MCF 10A (cell line): ENCODE measurements at regions not wholly inside any gene's neighbourhood (a gene's known extent, or its start where the extent isn't known, plus 50 kb on each side); places are given as distances from the start of the nearest gene placed in this dataset.
"Not testable (repeated sequence)": the region's sequence is repeated elsewhere in the genome, so short reads cannot be mapped to it uniquely, and the experiment has no call there.

Experiments
- BruUV-seq: library from RNA; stranded (reverse); fragments of 400-500 nt; replicated peaks from 2 replicates; lab custom pipeline; 2021; lab: Mats Ljungman, UMichigan
- CTCF ChIA-PET: fragments of 300-600 bp; sonication (Branson Sonifier 250); formaldehyde crosslinking; extraction: SDS; loops from one replicate; lab custom pipeline; 2021; ENCODE audit warnings: antibody characterized with exemption, inconsistent platforms; lab: Yijun Ruan, JAX
- POLR2A ChIA-PET: fragments of 300-600, 350-650 bp; sonication (Branson Sonifier 250); formaldehyde crosslinking; extraction: SDS; loops from one replicate; lab custom pipeline; 2020; ENCODE audit warnings: antibody characterized with exemption, inconsistent platforms; lab: Yijun Ruan, JAX
- DNase-seq: peaks from one replicate; pipeline ENCODE4 v3.0.0-alpha.2; 2018; ENCODE audit not compliant: unreplicated experiment
- H3K27ac Mint-ChIP-seq: one replicate; pipeline ENCODE4 v1.8.0; 2022; ENCODE audit warnings: mild to moderate bottlenecking, low read depth, mixed read lengths; ENCODE audit not compliant: unreplicated experiment
- H3K27me3 Mint-ChIP-seq: one replicate; pipeline ENCODE4 v1.8.0; 2022; ENCODE audit warnings: mixed read lengths; ENCODE audit not compliant: insufficient read depth, unreplicated experiment
- H3K36me3 Mint-ChIP-seq: one replicate; pipeline ENCODE4 v1.8.0; 2022; ENCODE audit warnings: mild to moderate bottlenecking, moderate library complexity, mixed read lengths; ENCODE audit not compliant: insufficient read depth, unreplicated experiment
- H3K4me1 Mint-ChIP-seq: one replicate; pipeline ENCODE4 v1.8.0; 2022; ENCODE audit warnings: mixed read lengths; ENCODE audit not compliant: insufficient read depth, unreplicated experiment
- H3K4me3 Mint-ChIP-seq: one replicate; pipeline ENCODE4 v1.8.0; 2022; ENCODE audit warnings: mild to moderate bottlenecking, moderate library complexity, mixed read lengths; ENCODE audit not compliant: unreplicated experiment
- H3K9me3 Mint-ChIP-seq: one replicate; pipeline ENCODE4 v1.8.0; 2022; ENCODE audit warnings: mixed read lengths; ENCODE audit not compliant: unreplicated experiment
- CTCF ChIP-seq: fragments of 200-600 bp; IDR thresholded peaks from one replicate; pipeline ENCODE4 v1.8.0; 2022; ENCODE audit warnings: antibody characterized with exemption, mild to moderate bottlenecking; ENCODE audit not compliant: unreplicated experiment
- intact Hi-C: fragments of 100-400 bp; cut with micrococcal nuclease; formaldehyde crosslinking; loops from 2 replicates; pipeline ENCODE4 v1.14.1; 2022

- H3K27me3 Mint-ChIP-seq: peaks cover 22% of the 10 kb centered on the region
- no peak overlapping the region for H3K4me3 Mint-ChIP-seq
- BruUV-seq: no TSS peak
- no peak for TF ChIP-seq CTCF
- H3K4me1 Mint-ChIP-seq: no peaks in the 10 kb centered on the region
- H3K9me3 Mint-ChIP-seq: peaks cover 4% of the 10 kb centered on the region
- no peak overlapping the region for H3K27ac Mint-ChIP-seq
- ChIA-PET CTCF (no interaction called here), POLR2A (no interaction called here)
- DNase-seq: peak; percentile 43
- no peaks in the 10 kb centered on the region for H3K36me3 Mint-ChIP-seq
- intact Hi-C loops: no loop called here
Measured at GRCh38 chr7:97307521-97308108, 190.1 kb downstream of the SDHAF3 start.

- intact Hi-C loops: no loop called here
- no peak overlapping the region for H3K27ac Mint-ChIP-seq
- BruUV-seq: no TSS peak
- peaks cover 30% of the 10 kb centered on the region for H3K27me3 Mint-ChIP-seq
- no peaks in the 10 kb centered on the region for H3K4me1 Mint-ChIP-seq
- POLR2A ChIA-PET: no interaction called here
- H3K4me3 Mint-ChIP-seq: no peak overlapping the region
- no peak for TF ChIP-seq CTCF
- DNase-seq: no peak
- peaks cover 6% of the 10 kb centered on the region for H3K9me3 Mint-ChIP-seq
- no peaks in the 10 kb centered on the region for H3K36me3 Mint-ChIP-seq
- CTCF ChIA-PET: interaction anchor here (0.6 kb wide), 1 partner anchor 322 kb away, joined by 3 read pairs; no protein-coding TSS in a partner anchor
Measured at GRCh38 chr7:97313900-97314299, 196.4 kb downstream of the SDHAF3 start.

GRCh38 chr7:97317575-97317974 lies 200.1 kb downstream of the SDHAF3 start:
- peaks cover 3% of the 10 kb centered on the region for H3K9me3 Mint-ChIP-seq
- intact Hi-C loops: no loop called here
- no peak overlapping the region for H3K4me3 Mint-ChIP-seq
- BruUV-seq: no TSS peak
- ChIA-PET CTCF (no interaction called here), POLR2A (no interaction called here)
- no peak overlapping the region for H3K27ac Mint-ChIP-seq
- H3K36me3 Mint-ChIP-seq: no peaks in the 10 kb centered on the region
- peak; percentile 7 for DNase-seq
- no peak for TF ChIP-seq CTCF
- no peaks in the 10 kb centered on the region for H3K4me1 Mint-ChIP-seq
- H3K27me3 Mint-ChIP-seq: peaks cover 20% of the 10 kb centered on the region

DNA sequence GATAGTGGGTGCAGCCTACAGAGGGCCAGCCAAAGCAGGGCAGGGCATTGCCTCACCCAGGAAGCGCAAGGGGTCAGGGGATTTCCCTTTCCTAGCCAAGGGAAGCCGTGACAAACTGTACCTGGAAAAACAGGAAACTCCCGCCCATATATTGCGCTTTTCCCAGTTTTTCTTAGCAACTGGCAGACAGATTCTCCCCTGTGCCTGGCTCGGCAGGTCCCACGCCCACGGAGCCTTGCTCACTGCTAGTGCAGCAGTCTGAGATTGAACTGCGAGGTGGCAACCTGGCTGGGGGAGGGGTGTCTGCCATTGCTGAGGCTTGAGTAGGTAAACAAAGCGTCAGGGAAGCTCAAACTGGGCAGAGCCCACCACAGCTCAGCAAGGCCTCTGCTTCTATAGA lies 212.4 kb downstream of the SDHAF3 start:
- H3K36me3 Mint-ChIP-seq, H3K4me1 Mint-ChIP-seq, H3K9me3 Mint-ChIP-seq, H3K4me3 Mint-ChIP-seq, CTCF ChIA-PET, intact Hi-C loops, H3K27ac Mint-ChIP-seq, POLR2A ChIA-PET, BruUV-seq: not testable (repeated sequence)
- peaks cover 11% of the 10 kb centered on the region for H3K27me3 Mint-ChIP-seq
- DNase-seq: peak; percentile 52

- CTCF ChIA-PET: no interaction called here
- no peak for DNase-seq
- TF ChIP-seq CTCF: no peak
- Mint-ChIP-seq H3K9me3 (no peaks in the 10 kb centered on the region), H3K4me3 (no peak overlapping the region), H3K27ac (no peak overlapping the region), H3K4me1 (no peaks in the 10 kb centered on the region), H3K36me3 (no peaks in the 10 kb centered on the region), H3K27me3 (peaks cover 8% of the 10 kb centered on the region)
- POLR2A ChIA-PET: interaction anchor here (0.9 kb wide), 1 partner anchor 11 kb away, joined by 4 read pairs; no protein-coding TSS in a partner anchor
- intact Hi-C loops: no loop called here
- no TSS peak for BruUV-seq
Measured at GRCh38 chr7:97337849-97338248, 220.4 kb downstream of the SDHAF3 start.
